Activated naive CD4-positive, alpha-beta T cell treated with anti-CD3 and anti-CD28 coated beads, Interleukin-2, amount 50 U/mL, for 24 hours (primary cell): ENCODE measurements at regions not wholly inside any gene's neighbourhood (a gene's known extent, or its start where the extent isn't known, plus 50 kb on each side); places are given as distances from the start of the nearest gene placed in this dataset.
"Not testable (repeated sequence)": the region's sequence is repeated elsewhere in the genome, so short reads cannot be mapped to it uniquely, and the experiment has no call there.

Experiments
- H3K27ac Mint-ChIP-seq: one replicate; pipeline ENCODE4 v1.8.0; 2021; ENCODE audit warnings: mild to moderate bottlenecking, mixed read lengths
- H3K27me3 Mint-ChIP-seq: one replicate; pipeline ENCODE4 v1.8.0; 2021; ENCODE audit warnings: mixed read lengths
- H3K36me3 Mint-ChIP-seq: one replicate; pipeline ENCODE4 v1.8.0; 2021; ENCODE audit warnings: mixed read lengths
- H3K4me1 Mint-ChIP-seq: one replicate; pipeline ENCODE4 v1.8.0; 2021; ENCODE audit warnings: mixed read lengths
- H3K4me3 Mint-ChIP-seq: one replicate; pipeline ENCODE4 v1.8.0; 2021; ENCODE audit warnings: mild to moderate bottlenecking, mixed read lengths
- H3K9me3 Mint-ChIP-seq: one replicate; pipeline ENCODE4 v1.8.0; 2021; ENCODE audit warnings: mixed read lengths

- peaks cover 3% of the 10 kb centered on the region for H3K4me1 Mint-ChIP-seq
- no peaks in the 10 kb centered on the region for H3K9me3 Mint-ChIP-seq
- peak overlapping the region; percentile 68 for H3K4me3 Mint-ChIP-seq
- peaks cover 2% of the 10 kb centered on the region for H3K27me3 Mint-ChIP-seq
- H3K27ac Mint-ChIP-seq, result no peak overlapping the region
- no peaks in the 10 kb centered on the region for H3K36me3 Mint-ChIP-seq
Measured at GRCh38 chr7:66505531-66506451, 122.9 kb upstream of the KCTD7 start.

GRCh38 chr7:66506703-66507102, 122.0 kb upstream of the KCTD7 start:
- H3K27me3 Mint-ChIP-seq, H3K9me3 Mint-ChIP-seq, H3K27ac Mint-ChIP-seq, H3K36me3 Mint-ChIP-seq, H3K4me1 Mint-ChIP-seq: not testable (repeated sequence)
- peak overlapping the region; percentile 68 for H3K4me3 Mint-ChIP-seq

- H3K4me1 Mint-ChIP-seq, result peaks cover 3% of the 10 kb centered on the region
- H3K4me3 Mint-ChIP-seq, result no peak overlapping the region
- no peaks in the 10 kb centered on the region for H3K36me3 Mint-ChIP-seq
- no peaks in the 10 kb centered on the region for H3K9me3 Mint-ChIP-seq
- H3K27ac Mint-ChIP-seq, result no peak overlapping the region
- peaks cover 2% of the 10 kb centered on the region for H3K27me3 Mint-ChIP-seq
Measured at GRCh38 chr7:66507764-66508296, 120.9 kb upstream of the KCTD7 start.

- no peaks in the 10 kb centered on the region for H3K9me3 Mint-ChIP-seq
- H3K27ac Mint-ChIP-seq, result no peak overlapping the region
- peaks cover 2% of the 10 kb centered on the region for H3K27me3 Mint-ChIP-seq
- H3K36me3 Mint-ChIP-seq, result no peaks in the 10 kb centered on the region
- H3K4me1 Mint-ChIP-seq, result peaks cover 3% of the 10 kb centered on the region
- H3K4me3 Mint-ChIP-seq, result no peak overlapping the region
Measured at GRCh38 chr7:66508431-66508830, 120.2 kb upstream of the KCTD7 start.

GRCh38 chr7:66514050-66514449, 114.6 kb upstream of the KCTD7 start:
- Mint-ChIP-seq H3K36me3 (no peaks in the 10 kb centered on the region), H3K4me1 (no peaks in the 10 kb centered on the region)

GRCh38 chr7:66517212-66517909, 111.3 kb upstream of the KCTD7 start:
- H3K4me1 Mint-ChIP-seq, result no peaks in the 10 kb centered on the region
- H3K27ac Mint-ChIP-seq, result no peak overlapping the region
- no peaks in the 10 kb centered on the region for H3K9me3 Mint-ChIP-seq

More at GRCh38 chr7:66514050-66514449, 114.6 kb upstream of the KCTD7 start:
- Mint-ChIP-seq H3K27ac (no peak overlapping the region), H3K4me3 (no peak overlapping the region), H3K27me3 (no peaks in the 10 kb centered on the region), H3K9me3 (no peaks in the 10 kb centered on the region)

GRCh38 chr7:66518151-66518691, 110.5 kb upstream of the KCTD7 start:
- Mint-ChIP-seq H3K4me1 (no peaks in the 10 kb centered on the region), H3K27me3 (no peaks in the 10 kb centered on the region), H3K4me3 (no peak overlapping the region), H3K27ac (no peak overlapping the region), H3K9me3 (no peaks in the 10 kb centered on the region), H3K36me3 (no peaks in the 10 kb centered on the region)

More at GRCh38 chr7:66517212-66517909, 111.3 kb upstream of the KCTD7 start:
- Mint-ChIP-seq H3K36me3 (no peaks in the 10 kb centered on the region), H3K27me3 (no peaks in the 10 kb centered on the region), H3K4me3 (no peak overlapping the region)

- H3K4me3 Mint-ChIP-seq, result no peak overlapping the region
Measured at GRCh38 chr7:66521675-66522074, 107.0 kb upstream of the KCTD7 start.

GRCh38 chr7:66522518-66522917, 106.2 kb upstream of the KCTD7 start:
- H3K36me3 Mint-ChIP-seq, result no peaks in the 10 kb centered on the region
- H3K9me3 Mint-ChIP-seq, result no peaks in the 10 kb centered on the region
- no peak overlapping the region for H3K27ac Mint-ChIP-seq
- H3K4me3 Mint-ChIP-seq, result no peak overlapping the region
- no peaks in the 10 kb centered on the region for H3K27me3 Mint-ChIP-seq
- H3K4me1 Mint-ChIP-seq, result no peaks in the 10 kb centered on the region

More at GRCh38 chr7:66521675-66522074, 107.0 kb upstream of the KCTD7 start:
- H3K4me1 Mint-ChIP-seq, result no peaks in the 10 kb centered on the region
- H3K9me3 Mint-ChIP-seq, result no peaks in the 10 kb centered on the region
- H3K27me3 Mint-ChIP-seq, result no peaks in the 10 kb centered on the region
- H3K27ac Mint-ChIP-seq, result peak overlapping the region; percentile 8
- no peaks in the 10 kb centered on the region for H3K36me3 Mint-ChIP-seq

GRCh38 chr7:66523409-66523808, 105.3 kb upstream of the KCTD7 start:
- Mint-ChIP-seq H3K27me3 (no peaks in the 10 kb centered on the region), H3K36me3 (no peaks in the 10 kb centered on the region), H3K27ac (no peak overlapping the region), H3K4me3 (no peak overlapping the region), H3K9me3 (no peaks in the 10 kb centered on the region), H3K4me1 (no peaks in the 10 kb centered on the region)

- Mint-ChIP-seq H3K27ac (no peak overlapping the region), H3K36me3 (no peaks in the 10 kb centered on the region), H3K27me3 (no peaks in the 10 kb centered on the region), H3K9me3 (no peaks in the 10 kb centered on the region), H3K4me3 (no peak overlapping the region), H3K4me1 (no peaks in the 10 kb centered on the region)
Measured at GRCh38 chr7:66524738-66525137, 103.9 kb upstream of the KCTD7 start.

GRCh38 chr7:66526782-66527181, 101.9 kb upstream of the KCTD7 start:
- H3K27me3 Mint-ChIP-seq, H3K36me3 Mint-ChIP-seq, H3K27ac Mint-ChIP-seq, H3K4me3 Mint-ChIP-seq, H3K4me1 Mint-ChIP-seq, H3K9me3 Mint-ChIP-seq: not testable (repeated sequence)

- H3K36me3 Mint-ChIP-seq, result peaks cover 1% of the 10 kb centered on the region
- no peaks in the 10 kb centered on the region for H3K4me1 Mint-ChIP-seq
- H3K9me3 Mint-ChIP-seq, result no peaks in the 10 kb centered on the region
- no peak overlapping the region for H3K27ac Mint-ChIP-seq
- H3K4me3 Mint-ChIP-seq, result no peak overlapping the region
- no peaks in the 10 kb centered on the region for H3K27me3 Mint-ChIP-seq
Measured at GRCh38 chr7:66528652-66529051, 100.0 kb upstream of the KCTD7 start.

- Mint-ChIP-seq H3K4me3 (no peak overlapping the region), H3K4me1 (no peaks in the 10 kb centered on the region), H3K27me3 (no peaks in the 10 kb centered on the region), H3K27ac (no peak overlapping the region), H3K36me3 (peaks cover 1% of the 10 kb centered on the region), H3K9me3 (no peaks in the 10 kb centered on the region)
Measured at GRCh38 chr7:66529883-66530610, 98.6 kb upstream of the KCTD7 start.
